Neural cell (in vitro differentiated cells): ENCODE measurements at regions not wholly inside any gene's neighbourhood (a gene's known extent, or its start where the extent isn't known, plus 50 kb on each side); places are given as distances from the start of the nearest gene placed in this dataset.

ENCODE experiments used
- EP300 ChIP-seq: fragments of 450-650 bp; conservative IDR thresholded peaks from 2 replicates; pipeline ENCODE4 v1.6.1; 2014; ENCODE audit warnings: antibody characterized with exemption, mild to moderate bottlenecking, moderate library complexity; ENCODE audit not compliant: poor library complexity, severe bottlenecking
- EZH2 ChIP-seq: fragments of 200-600, 300-800 bp; shearing (Covaris generic), sonication (generic); IDR thresholded peaks from 2 replicates; pipeline ENCODE4 v1.6.1; 2014; ENCODE audit warnings: antibody characterized with exemption, low read length, borderline replicate concordance, mild to moderate bottlenecking; ENCODE audit not compliant: insufficient read depth, poor library complexity, severe bottlenecking
- MXI1 ChIP-seq: fragments of 450-650 bp; conservative IDR thresholded peaks from 2 replicates; pipeline ENCODE4 v1.6.1; 2014; ENCODE audit warnings: antibody characterized with exemption, mild to moderate bottlenecking; ENCODE audit not compliant: poor library complexity, severe bottlenecking
- POLR2AphosphoS5 ChIP-seq: IDR thresholded peaks from 2 replicates; pipeline ENCODE4 v1.6.1; 2012
- TAF1 ChIP-seq: IDR thresholded peaks from 2 replicates; pipeline ENCODE4 v1.6.1; 2012; ENCODE audit warnings: low read depth
- TF ChIP-seq, protein P1 (sequence below): fragments of 450-650 bp; IDR thresholded peaks from 2 replicates; pipeline ENCODE4 v1.5.1; 2014; ENCODE audit warnings: antibody characterized with exemption, mild to moderate bottlenecking, moderate library complexity; ENCODE audit not compliant: poor library complexity, severe bottlenecking
- TF ChIP-seq, protein P2 (sequence below): IDR thresholded peaks from 2 replicates; pipeline ENCODE4 v1.6.1; 2012; ENCODE audit warnings: borderline replicate concordance

DNA sequence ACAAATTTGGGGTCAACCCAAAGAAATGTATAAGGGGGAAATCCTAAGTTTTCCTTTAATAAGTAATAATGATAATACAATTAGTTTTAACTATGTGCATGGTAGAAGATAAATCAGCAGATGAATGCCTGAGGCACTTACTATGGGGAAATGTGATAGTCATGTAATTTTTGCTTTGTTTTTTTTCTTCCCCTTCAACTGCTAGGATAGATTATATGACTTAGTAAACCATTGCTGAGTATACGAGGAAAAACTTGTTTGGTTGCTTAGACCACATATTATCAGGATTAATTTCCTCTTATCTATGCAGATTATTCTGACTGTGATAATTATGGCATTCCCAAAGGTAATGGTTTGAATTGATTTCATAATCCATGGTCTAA is 181.1 kb downstream of the TGFB2 start:
- TF ChIP-seq, protein P1, sequence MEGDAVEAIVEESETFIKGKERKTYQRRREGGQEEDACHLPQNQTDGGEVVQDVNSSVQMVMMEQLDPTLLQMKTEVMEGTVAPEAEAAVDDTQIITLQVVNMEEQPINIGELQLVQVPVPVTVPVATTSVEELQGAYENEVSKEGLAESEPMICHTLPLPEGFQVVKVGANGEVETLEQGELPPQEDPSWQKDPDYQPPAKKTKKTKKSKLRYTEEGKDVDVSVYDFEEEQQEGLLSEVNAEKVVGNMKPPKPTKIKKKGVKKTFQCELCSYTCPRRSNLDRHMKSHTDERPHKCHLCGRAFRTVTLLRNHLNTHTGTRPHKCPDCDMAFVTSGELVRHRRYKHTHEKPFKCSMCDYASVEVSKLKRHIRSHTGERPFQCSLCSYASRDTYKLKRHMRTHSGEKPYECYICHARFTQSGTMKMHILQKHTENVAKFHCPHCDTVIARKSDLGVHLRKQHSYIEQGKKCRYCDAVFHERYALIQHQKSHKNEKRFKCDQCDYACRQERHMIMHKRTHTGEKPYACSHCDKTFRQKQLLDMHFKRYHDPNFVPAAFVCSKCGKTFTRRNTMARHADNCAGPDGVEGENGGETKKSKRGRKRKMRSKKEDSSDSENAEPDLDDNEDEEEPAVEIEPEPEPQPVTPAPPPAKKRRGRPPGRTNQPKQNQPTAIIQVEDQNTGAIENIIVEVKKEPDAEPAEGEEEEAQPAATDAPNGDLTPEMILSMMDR: no peak
- TF ChIP-seq, protein P2, sequence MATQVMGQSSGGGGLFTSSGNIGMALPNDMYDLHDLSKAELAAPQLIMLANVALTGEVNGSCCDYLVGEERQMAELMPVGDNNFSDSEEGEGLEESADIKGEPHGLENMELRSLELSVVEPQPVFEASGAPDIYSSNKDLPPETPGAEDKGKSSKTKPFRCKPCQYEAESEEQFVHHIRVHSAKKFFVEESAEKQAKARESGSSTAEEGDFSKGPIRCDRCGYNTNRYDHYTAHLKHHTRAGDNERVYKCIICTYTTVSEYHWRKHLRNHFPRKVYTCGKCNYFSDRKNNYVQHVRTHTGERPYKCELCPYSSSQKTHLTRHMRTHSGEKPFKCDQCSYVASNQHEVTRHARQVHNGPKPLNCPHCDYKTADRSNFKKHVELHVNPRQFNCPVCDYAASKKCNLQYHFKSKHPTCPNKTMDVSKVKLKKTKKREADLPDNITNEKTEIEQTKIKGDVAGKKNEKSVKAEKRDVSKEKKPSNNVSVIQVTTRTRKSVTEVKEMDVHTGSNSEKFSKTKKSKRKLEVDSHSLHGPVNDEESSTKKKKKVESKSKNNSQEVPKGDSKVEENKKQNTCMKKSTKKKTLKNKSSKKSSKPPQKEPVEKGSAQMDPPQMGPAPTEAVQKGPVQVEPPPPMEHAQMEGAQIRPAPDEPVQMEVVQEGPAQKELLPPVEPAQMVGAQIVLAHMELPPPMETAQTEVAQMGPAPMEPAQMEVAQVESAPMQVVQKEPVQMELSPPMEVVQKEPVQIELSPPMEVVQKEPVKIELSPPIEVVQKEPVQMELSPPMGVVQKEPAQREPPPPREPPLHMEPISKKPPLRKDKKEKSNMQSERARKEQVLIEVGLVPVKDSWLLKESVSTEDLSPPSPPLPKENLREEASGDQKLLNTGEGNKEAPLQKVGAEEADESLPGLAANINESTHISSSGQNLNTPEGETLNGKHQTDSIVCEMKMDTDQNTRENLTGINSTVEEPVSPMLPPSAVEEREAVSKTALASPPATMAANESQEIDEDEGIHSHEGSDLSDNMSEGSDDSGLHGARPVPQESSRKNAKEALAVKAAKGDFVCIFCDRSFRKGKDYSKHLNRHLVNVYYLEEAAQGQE: no peak
- TF ChIP-seq EP300: no peak
- TF ChIP-seq MXI1: no peak
- TF ChIP-seq POLR2AphosphoS5: no peak
- no peak for TF ChIP-seq EZH2
- no peak for TF ChIP-seq TAF1
